B cell (primary cell): ENCODE measurements at regions not wholly inside any gene's neighbourhood (a gene's known extent, or its start where the extent isn't known, plus 50 kb on each side); places are given as distances from the start of the nearest gene placed in this dataset.

Experiments used
- ATAC-seq: fragments of 200-7000 bp; cut with Tn5 transposase; one replicate; pipeline ENCODE4 v1.10.0; 2021; ENCODE audit warnings: low read depth, mild to moderate bottlenecking, moderate number of reproducible peaks, moderate library complexity
- CTCF ChIA-PET: fragments of 350-600 bp; sonication (Branson Sonifier 250); formaldehyde crosslinking; loops from one replicate; lab custom pipeline; 2021; ENCODE audit warnings: antibody characterized with exemption, inconsistent platforms; lab: Charles Lee
- POLR2A ChIA-PET: fragments of 350-600 bp; sonication (Branson Sonifier 250); formaldehyde crosslinking; loops from one replicate; lab custom pipeline; 2021; ENCODE audit warnings: antibody characterized with exemption; lab: Charles Lee
- DNase-seq: peaks from one replicate; pipeline ENCODE4 v3.0.0; 2013
- H2AFZ ChIP-seq: 2 replicates; pipeline ENCODE4 v1.6.1; 2012; ENCODE audit warnings: mild to moderate bottlenecking, low read depth, low read length; ENCODE audit not compliant: insufficient read depth, poor library complexity, severe bottlenecking
- H3K27ac ChIP-seq, 2 donors: 1 replicate in 1 of 2; 2 replicates in 1 of 2; pipeline ENCODE4 v1.5.1; 2012 to 2013; ENCODE audit warnings: low read length in 2 of 2, mild to moderate bottlenecking in 2 of 2, moderate library complexity in 1 of 2
- H3K27me3 ChIP-seq, 4 experiments: fragments of 200-600 bp in 1 of 4; sonication (generic) in 1 of 4; replicated peaks in 1 of 4; 1 replicate in 2 of 4; 2 replicates in 2 of 4; pipeline versions ENCODE4 v1.6.1 to v1.7.0; 2013 to 2016; ENCODE audit warnings: low read length in 3 of 4, mild to moderate bottlenecking in 2 of 4, mixed read lengths in 1 of 4, moderate library complexity in 1 of 4; ENCODE audit not compliant: insufficient read depth in 4 of 4, control insufficient read depth in 3 of 4; ENCODE audit errors: control extremely low read depth in 1 of 4
- H3K36me3 ChIP-seq, 2 experiments: replicated peaks in 1 of 2; 1 replicate in 1 of 2; 2 replicates in 1 of 2; pipeline versions ENCODE4 v1.6.1 to v1.7.1; 2013; ENCODE audit warnings: low read length in 1 of 2; ENCODE audit not compliant: insufficient read depth in 2 of 2, control insufficient read depth in 1 of 2; ENCODE audit errors: control extremely low read depth in 1 of 2, extremely low read depth in 1 of 2
- H3K4me1 ChIP-seq, 2 donors: fragments of 200-600 bp in 1 of 2; sonication (generic) in 1 of 2; 1 replicate in 1 of 2; 2 replicates in 1 of 2; pipeline versions ENCODE4 v1.5.1 to v1.6.1; 2013 to 2017; ENCODE audit warnings: low read length in 2 of 2; ENCODE audit not compliant: control insufficient read depth in 2 of 2, insufficient read depth in 2 of 2
- H3K4me2 ChIP-seq: replicated peaks from 2 replicates; pipeline ENCODE3; 2012; ENCODE audit warnings: mild to moderate bottlenecking, low read depth, low read length; ENCODE audit not compliant: poor library complexity, severe bottlenecking
- H3K4me3 ChIP-seq, 5 experiments: fragments of 200-600 bp in 1 of 5; sonication (generic) in 1 of 5; 1 replicate in 3 of 5; 2 replicates in 2 of 5; pipeline versions ENCODE4 v1.5.1 to v1.7.0; 2011 to 2016; ENCODE audit warnings: low read length in 4 of 5, mild to moderate bottlenecking in 4 of 5, low read depth in 2 of 5, control low read depth in 1 of 5, moderate library complexity in 1 of 5; ENCODE audit not compliant: insufficient read depth in 1 of 5; ENCODE audit errors: control extremely low read depth in 1 of 5, extremely low read depth in 1 of 5
- H3K79me2 ChIP-seq: fragments of 200-600 bp; sonication (generic); one replicate; pipeline ENCODE4 v1.6.0; 2016; ENCODE audit warnings: low read length; ENCODE audit not compliant: control insufficient read depth, insufficient read depth
- H3K9ac ChIP-seq: fragments of 200-600 bp; sonication (generic); 2 replicates; pipeline ENCODE4 v1.6.1; 2017; ENCODE audit warnings: mild to moderate bottlenecking, low read length, moderate library complexity
- H3K9me3 ChIP-seq, 3 donors: one replicate each; pipeline versions ENCODE4 v1.6.1 to v1.7.1; 2013; ENCODE audit warnings: low read length in 2 of 3; ENCODE audit not compliant: control insufficient read depth in 2 of 3, insufficient read depth in 1 of 3; ENCODE audit errors: control extremely low read depth in 1 of 3
- H4K20me1 ChIP-seq: 2 replicates; pipeline ENCODE4 v1.6.0; 2012; ENCODE audit warnings: mild to moderate bottlenecking, low read length; ENCODE audit not compliant: insufficient read depth, control insufficient read depth, poor library complexity, severe bottlenecking
- H3K27ac Mint-ChIP-seq: one replicate; pipeline ENCODE4 v1.8.0; 2021; ENCODE audit warnings: mixed read lengths
- H3K27me3 Mint-ChIP-seq: one replicate; pipeline ENCODE4 v1.8.0; 2021; ENCODE audit warnings: mixed read lengths
- H3K4me1 Mint-ChIP-seq: one replicate; pipeline ENCODE4 v1.8.0; 2021; ENCODE audit warnings: mixed read lengths
- H3K4me3 Mint-ChIP-seq: one replicate; pipeline ENCODE4 v1.8.0; 2021; ENCODE audit warnings: mixed read lengths
- H3K9me3 Mint-ChIP-seq: one replicate; pipeline ENCODE4 v1.8.0; 2022; ENCODE audit warnings: mixed read lengths; ENCODE audit not compliant: insufficient read depth
- CTCF ChIP-seq: fragments of 200-600 bp; IDR thresholded peaks from one replicate; pipeline ENCODE4 v1.8.0; 2022; ENCODE audit warnings: antibody characterized with exemption, mild to moderate bottlenecking
- EZH2 ChIP-seq: IDR thresholded peaks from 2 replicates; pipeline ENCODE4 v1.6.1; 2012; ENCODE audit warnings: borderline replicate concordance, low read depth, mild to moderate bottlenecking, moderate library complexity, low read length; ENCODE audit not compliant: insufficient read depth, poor library complexity, severe bottlenecking
- WGBS: methylation state at CpG from one replicate; pipeline ENCODE4 v1.1.5; 2013; ENCODE audit warnings: missing lambda C conversion rate; ENCODE audit not compliant: insufficient coverage; 5-methylcytosine and 5-hydroxymethylcytosine counted together
- intact Hi-C: fragments of 100-400 bp; cut with micrococcal nuclease; formaldehyde crosslinking; loops from one replicate; pipeline ENCODE4 v1.10.0; 2022

DNA sequence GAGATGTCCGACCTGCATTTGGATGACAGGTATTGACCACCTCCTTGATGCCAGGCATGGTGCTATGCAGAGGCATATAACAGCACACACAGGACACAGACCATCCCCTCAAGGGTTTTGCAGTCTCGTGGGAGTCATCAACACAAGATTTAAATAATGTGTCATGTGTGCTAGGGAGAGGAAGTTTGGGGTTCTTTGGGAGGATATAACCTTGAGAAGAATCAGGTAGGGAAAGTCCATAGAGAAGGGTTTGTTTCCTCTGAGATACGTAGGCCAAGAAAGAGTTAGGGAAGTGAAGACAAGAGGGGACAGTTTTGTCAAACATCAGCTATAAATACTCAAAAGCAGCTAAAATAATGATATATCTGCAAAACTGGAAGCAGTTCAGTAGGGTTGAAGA lies 215.9 kb upstream of the RBFOX1 start:
- H3K4me3 Mint-ChIP-seq: no peak overlapping the region
- H3K4me2 ChIP-seq: no peak overlapping the region
- H4K20me1 ChIP-seq: no peaks in the 10 kb centered on the region
- no peaks in the 10 kb centered on the region for H3K27me3 Mint-ChIP-seq
- ChIA-PET CTCF (no interaction called here), POLR2A (no interaction called here)
- H3K9ac ChIP-seq: no peak overlapping the region
- no peaks in the 10 kb centered on the region for H3K4me1 Mint-ChIP-seq
- no peaks in the 10 kb centered on the region for H3K36me3 ChIP-seq
- no peak overlapping the region for H3K27ac Mint-ChIP-seq
- no peaks in the 10 kb centered on the region for H3K4me1 ChIP-seq
- no peak overlapping the region for H3K4me3 ChIP-seq
- no peak for ATAC-seq
- no peaks in the 10 kb centered on the region for H3K27me3 ChIP-seq
- TF ChIP-seq CTCF (no peak), EZH2 (no peak)
- intact Hi-C loops: no loop called here
- H3K9me3 ChIP-seq: no peaks in the 10 kb centered on the region
- WGBS: no CpG with 5 or more reads among the region's 3 CpGs
- H3K9me3 Mint-ChIP-seq: peaks cover 5% of the 10 kb centered on the region
- H2AFZ ChIP-seq: no peak overlapping the region
- no peak for DNase-seq
- no peak overlapping the region for H3K27ac ChIP-seq
- H3K79me2 ChIP-seq: no peaks in the 10 kb centered on the region

- DNase-seq (no peak), ATAC-seq (no peak)
- Histone ChIP-seq H3K9me3 (no peaks in the 10 kb centered on the region), H3K79me2 (no peaks in the 10 kb centered on the region), H4K20me1 (no peaks in the 10 kb centered on the region), H3K4me2 (no peak overlapping the region), H2AFZ (no peak overlapping the region), H3K9ac (no peak overlapping the region), H3K27me3 (no peaks in the 10 kb centered on the region), H3K36me3 (no peaks in the 10 kb centered on the region), H3K27ac (no peak overlapping the region), H3K4me3 (no peak overlapping the region), H3K4me1 (no peaks in the 10 kb centered on the region)
- Mint-ChIP-seq H3K27ac (no peak overlapping the region), H3K4me3 (no peak overlapping the region), H3K9me3 (peaks cover 7% of the 10 kb centered on the region), H3K27me3 (no peaks in the 10 kb centered on the region), H3K4me1 (no peaks in the 10 kb centered on the region)
- ChIA-PET CTCF (no interaction called here), POLR2A (no interaction called here)
- intact Hi-C loops: no loop called here
- no peak for TF ChIP-seq CTCF
- TF ChIP-seq EZH2: no peak
- WGBS: 89% methylated on average over 3 of the region's 5 CpGs
Measured at GRCh38 chr16:7115898-7116297, 216.7 kb upstream of the RBFOX1 start.
